Ecto neural progenitor cell (in vitro differentiated cells): ENCODE measurements at regions not wholly inside any gene's neighbourhood (a gene's known extent, or its start where the extent isn't known, plus 50 kb on each side); places are given as distances from the start of the nearest gene placed in this dataset.

Experiments used
- DNase-seq: peaks from one replicate; pipeline ENCODE4 v3.0.0-alpha.2; 2018; ENCODE audit warnings: low spot score

DNA sequence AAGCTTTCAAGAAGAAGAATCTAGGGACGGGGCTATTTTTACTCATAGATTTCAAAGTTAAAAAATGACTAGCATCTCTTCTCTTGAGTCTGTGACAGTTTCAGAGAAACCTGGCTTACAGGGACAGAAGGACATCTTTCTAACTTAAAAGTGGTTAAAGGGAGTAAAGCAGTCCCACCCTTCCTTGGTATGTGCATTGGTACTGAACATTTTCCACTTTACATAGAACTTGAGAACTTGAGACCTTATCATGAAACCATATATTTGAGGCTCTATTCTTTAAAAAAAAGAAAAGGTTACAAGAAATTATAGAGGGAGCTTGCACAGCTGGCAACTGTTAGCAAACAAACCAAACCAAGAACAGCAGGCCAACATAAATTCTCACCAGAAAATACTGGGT, 73.4 kb upstream of the GAREM1 start:
- DNase-seq: no peak

DNA sequence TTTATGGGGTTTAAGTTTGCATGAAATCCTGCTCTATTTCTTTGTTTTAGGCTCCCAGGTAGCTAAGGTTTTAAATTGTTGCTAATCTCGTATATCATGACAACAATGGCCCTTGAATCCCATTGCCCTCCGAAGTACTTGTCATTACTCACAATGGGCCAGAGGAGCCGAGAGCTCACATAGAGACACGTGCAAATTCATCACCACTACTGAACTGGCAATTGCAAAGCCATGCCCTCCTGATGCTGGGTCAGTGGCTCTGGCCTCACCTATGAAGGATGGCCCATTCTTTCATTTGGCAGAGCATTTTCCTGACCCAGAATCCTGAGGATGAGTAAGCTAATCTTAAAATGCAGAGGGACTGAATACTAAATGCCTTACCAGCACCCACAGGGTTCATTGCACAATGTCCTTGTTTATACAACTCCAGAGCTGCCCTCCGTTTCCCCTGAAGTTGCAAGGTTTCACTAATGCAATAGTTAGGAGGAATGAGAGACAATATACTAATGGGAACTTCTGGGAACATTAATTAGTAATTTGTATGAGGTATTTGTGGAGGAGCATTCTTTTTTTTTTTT, 71.6 kb upstream of the GAREM1 start:
- DNase-seq: no peak

DNA sequence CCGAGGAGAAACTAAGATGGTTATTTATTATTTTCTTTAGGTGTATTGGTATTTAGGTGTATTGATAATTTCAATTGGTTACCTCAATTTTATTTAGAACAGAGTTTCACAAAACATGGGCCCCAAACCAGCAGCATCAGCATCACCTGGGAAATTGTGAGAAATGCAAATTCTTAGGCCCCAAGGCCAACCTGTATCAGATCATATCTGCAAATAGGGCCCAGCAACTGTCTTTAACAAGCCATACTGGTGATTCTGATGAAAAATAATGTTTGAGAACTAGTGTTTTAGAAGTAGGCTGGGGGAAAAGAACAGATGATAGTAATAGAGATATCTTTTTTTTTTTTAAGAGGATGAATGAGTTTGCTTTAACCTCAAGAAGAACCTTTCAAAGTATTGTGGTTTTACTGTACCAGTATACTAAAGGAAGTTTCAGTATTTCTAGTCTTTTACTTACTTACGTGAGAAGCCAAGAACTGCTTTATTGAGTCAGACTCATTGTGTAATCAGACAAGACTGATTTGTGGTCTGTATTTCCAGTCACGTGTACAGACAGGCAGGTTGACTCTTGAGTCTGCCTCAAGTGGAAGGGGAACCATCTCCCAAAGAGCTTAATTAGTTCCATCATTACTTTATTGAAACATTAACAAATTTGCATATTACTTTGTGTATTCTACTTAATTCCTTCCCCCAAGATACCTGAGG, 60.4 kb upstream of the GAREM1 start:
- DNase-seq: no peak

DNA sequence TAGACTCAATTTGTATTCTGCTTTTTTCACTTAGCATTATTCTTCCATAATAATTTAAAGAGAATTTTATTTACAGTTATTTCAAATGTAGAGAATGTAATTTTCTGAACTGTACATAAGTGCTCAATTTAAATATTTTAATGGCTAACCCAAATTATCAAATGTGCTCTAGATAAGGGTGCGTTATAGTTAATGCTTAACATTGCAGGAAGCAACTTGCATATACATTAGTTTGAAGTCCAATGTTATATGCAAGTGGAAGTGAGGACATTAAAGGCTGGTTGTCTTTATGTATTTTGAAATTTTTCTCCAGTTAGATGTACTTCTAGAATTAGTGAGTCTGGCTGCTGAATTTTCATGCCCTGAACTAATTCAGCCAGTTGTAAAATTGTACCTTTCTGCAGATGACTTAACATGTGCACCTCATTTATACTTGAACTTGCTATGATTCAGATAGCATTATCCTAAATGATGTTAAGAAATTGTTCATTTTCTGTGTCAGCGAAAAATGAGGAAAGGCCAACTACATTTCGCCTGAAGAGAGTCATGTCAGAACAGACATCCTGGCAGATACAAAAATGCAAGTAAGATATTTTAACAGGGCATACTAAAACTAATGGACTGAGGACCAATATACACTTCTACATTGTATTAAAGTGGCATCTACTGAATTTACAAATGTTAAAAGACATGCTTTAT, 59.2 kb upstream of the GAREM1 start:
- DNase-seq: no peak

DNA sequence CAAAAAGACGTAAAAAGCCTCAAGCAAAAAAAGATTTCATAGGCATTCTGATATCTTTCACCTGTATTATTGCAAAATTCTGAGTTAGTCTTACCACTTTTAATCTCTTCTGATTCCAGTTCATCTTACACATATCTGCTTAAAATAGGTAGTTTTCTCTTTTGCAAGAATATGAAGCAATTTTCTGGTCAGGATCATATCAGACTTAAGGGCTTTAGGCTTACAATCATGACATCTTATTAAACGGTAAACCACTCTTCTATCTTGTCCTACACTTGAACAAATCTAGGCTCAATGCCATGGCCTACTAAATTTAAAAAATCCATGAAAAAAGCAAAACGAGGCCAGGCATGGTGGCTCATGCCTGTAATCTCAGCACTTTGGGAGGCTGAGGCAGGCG, 50.1 kb upstream of the GAREM1 start:
- no peak for DNase-seq
